ENCODE measurements at regions not wholly inside any gene's neighbourhood (a gene's known extent, or its start where the extent isn't known, plus 50 kb on each side); places are given as distances from the start of the nearest gene placed in this dataset.

DNA sequence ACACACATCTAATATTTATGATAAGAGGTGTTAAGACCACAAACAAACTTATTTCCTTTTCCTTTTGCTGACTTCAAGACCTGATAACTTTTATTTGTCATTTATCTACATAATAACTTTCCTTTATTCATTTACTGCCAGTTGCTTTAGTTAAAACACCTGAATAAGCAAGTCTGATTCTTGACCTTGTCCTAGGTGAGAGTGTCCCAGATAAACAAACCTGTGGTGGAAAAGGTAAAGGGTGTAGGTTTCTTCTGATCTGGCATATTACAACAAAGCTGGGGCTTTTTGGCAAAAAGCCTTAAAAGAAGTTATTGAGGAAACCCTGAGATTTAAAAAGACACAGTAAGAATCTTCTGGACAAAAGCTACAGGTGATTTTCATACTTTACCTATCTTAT lies 191.5 kb downstream of the ZBBX start:
- no peak for DNase-seq

DNA sequence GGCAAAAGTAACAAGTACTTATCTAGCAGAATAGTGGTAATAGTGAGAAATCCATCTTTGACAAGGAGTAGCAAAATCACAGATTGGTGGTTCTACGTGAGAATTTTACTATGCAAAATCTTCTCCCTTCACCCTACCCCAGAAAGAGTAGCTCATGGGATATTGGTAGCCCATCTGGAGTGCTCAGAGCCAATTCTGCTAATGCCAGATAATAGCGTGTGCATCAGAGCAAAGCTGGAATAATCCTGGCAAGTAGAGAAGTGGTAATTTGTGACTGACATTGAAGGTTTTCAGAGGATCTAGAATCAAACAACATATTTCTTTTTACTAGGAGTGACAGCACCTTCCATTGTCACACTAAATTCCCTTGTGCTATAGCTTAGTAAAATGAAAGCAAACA lies 192.9 kb downstream of the ZBBX start:
- no peak for DNase-seq

DNA sequence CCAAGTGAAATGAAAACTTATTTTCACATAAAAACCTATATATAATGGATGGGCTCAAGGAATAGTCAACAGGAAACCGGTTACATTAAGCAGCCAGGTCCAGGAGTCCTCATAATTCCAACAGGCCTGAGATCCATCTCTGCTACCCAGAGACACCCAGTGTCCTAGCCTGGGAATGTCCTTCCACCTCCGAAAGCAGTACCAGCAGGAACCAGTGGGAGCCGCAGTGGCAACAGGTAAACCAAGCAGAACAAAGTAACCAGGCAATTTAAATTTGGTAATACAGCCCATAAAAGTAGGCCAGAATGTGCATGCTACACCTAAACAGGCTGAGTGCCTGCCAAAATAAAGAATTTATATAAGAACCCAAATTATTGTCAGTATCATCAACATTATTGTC lies 195.6 kb downstream of the ZBBX start:
- no peak for DNase-seq

DNA sequence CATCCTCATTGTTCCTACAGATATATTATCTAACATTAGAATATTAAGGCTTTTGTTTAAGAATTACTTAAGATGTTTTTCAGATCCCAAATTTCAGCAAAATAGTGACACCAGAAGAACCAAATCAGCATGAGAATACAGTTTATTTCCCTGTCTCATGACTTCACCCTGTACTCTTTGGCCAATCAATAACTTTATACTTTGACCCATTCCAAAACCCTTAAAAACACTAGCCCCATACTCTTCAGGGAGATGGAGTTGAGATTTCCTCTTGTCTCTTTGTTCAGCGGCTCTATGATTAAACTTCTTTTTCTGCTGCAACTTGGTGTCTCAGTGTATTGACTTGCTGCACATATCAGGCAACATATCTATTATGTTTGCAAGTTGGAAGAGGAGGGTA lies 207.7 kb downstream of the ZBBX start:
- DNase-seq = no peak

DNA sequence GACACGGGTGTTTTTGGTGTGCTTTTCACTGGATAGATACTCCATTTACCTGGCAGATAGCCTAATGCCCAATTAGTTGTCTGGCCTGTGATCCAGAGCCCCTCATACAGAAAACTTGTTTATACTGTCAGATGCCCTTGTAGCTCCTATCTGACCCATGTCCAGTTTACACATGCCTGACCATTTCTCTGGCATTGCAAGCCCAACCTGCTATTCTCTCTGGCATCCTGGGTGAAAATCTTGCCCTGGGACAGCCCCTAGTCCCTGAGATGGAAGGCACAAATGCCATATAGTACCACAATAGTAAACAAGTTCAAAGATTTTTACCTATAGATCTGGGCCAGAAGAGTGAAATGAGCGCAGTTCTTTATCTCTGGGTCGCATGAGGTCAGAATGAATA lies 212.6 kb downstream of the ZBBX start:
- no peak for DNase-seq

DNA sequence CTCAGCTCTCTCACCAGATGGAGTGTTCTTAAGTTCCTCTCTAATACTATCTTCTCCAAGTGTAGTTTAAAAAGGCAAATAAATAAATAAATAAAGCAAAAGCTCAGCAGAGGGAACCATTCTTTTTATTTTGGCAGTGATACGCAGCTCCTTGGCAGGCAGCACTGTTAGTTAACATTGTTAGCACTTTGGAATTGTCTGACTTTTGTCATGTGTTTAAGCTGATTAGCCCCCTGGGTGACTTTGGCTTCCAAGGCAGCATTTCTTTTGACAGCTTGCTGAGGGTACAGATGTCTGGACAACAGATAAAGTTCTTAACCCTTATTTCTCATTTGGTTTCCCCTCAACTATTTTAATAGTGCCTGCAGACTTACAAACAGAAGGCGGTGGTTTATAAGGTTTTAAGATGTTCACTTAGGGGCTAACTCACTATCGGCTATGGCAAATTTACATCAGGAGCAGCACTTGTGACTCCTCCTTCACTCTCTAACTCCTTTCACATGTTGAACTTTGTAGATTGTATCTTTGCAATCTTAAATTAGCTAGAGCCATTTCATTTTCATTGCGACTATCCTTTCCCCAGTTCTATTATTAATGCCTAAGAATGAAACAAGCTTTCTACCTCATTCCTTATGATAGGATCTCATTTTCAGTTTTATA lies 213.4 kb downstream of the ZBBX start:
- DNase-seq = peak; percentile 77

DNA sequence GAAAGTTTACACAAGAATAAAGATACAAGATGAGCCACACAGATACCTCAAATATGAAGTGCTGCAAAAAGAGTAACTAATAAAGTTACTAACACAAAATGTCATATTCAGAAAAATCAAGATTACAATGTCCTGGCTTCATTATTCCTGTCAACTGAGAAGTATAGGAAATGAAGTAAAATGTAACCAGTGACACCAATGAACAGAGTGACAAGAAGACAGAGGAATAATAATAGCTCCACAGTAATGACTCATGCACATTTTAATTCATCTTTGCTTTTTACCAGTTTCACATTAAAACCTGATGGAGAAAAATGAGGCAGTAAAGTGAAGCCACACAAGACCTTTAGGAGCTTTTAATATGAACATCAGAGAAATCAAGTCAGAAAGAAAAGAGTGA lies 214.1 kb downstream of the ZBBX start:
- no peak for DNase-seq

DNA sequence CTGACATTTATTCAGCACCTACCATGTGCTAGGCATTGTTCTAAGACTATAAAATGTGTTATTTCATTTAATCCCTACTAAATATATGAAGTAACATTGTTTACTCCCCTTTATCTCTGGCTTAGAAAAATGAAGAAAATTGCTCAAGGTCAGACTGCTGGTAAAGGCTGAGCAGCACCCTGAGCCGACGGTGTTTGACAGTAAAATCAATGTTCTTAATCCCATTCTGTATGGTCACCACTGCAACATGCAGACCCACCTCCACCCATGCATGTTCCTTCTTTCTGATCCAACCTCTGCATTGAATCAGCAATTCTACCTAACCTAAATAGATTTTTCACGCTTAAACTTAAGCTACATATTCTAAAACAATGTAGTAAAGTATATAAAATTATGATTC lies 216.5 kb downstream of the ZBBX start:
- no peak for DNase-seq

DNA sequence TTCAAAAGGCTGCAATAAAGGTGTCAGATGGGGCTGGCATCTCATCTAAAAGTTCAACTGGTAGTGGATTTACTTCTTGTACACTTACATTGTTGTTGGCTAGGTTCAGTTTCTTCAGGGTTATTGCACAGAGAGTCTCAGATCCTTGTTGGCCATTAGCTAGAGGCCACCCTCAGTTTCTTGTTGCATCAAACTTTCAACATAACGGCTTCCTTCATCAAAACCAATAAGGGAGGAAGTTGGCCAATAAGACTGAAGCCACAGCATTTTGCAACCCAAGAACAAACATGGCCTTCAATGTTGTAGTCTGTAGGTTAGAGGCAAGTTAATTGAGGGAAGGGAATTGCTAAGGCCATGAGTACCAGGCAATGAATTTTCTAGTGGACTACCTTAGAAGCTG lies 218.0 kb downstream of the ZBBX start:
- no peak for DNase-seq

DNA sequence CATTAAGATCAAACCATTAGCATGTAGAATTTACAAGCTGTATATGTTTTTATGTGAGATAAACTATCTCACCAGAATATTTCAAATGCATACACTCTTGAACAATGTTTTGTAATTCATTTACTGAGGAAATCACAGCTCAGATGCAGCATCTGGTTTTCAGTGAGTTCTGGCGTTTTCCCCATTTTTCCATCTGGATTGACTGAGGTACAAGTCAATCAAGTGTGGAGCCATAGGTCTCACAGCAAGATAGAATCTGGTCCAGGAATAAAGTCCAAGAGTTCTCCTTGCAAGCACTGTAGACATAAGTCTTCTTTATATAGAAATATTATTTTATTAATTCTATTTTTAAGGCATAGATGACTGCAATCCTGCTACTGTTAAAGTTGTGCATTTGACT lies 219.3 kb downstream of the ZBBX start:
- DNase-seq = peak; percentile 46

DNA sequence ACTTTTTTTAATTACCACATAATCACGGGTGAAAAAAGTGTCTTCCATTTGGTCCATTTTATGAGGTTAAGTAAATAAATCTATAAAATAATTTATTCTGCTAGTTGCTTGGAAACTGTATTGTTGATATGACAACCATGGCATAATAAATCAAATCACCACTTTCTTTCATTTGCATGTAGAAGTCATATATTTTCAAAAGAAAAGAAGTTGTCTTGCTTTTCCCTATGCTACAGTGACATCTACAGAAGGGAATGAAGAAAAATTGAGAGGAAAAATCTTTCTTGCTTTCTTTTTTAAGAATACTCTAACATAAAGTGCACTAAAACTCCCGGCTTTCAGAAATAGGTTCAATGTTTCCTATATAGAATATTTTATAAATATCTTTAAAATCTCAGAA lies 228.5 kb downstream of the ZBBX start:
- DNase-seq = no peak

DNA sequence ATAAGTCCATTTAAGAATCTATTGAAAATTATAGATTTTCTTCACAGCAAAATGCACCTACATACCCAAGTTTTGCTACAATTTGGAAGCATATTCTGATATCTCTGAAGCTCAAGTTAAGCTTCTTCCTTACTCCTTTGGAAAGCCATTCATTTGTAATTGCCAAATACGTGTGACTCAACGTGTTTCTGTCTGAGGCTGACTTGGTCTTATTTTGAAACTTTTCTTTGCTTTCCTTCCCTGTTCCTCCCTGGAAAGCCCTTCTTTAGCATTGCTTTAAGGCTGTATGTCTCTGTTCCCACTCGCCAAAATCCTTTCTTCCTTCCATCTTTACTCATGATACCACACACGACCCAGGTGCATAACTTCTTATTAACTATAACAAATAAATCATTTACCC lies 232.0 kb downstream of the ZBBX start:
- DNase-seq = no peak

DNA sequence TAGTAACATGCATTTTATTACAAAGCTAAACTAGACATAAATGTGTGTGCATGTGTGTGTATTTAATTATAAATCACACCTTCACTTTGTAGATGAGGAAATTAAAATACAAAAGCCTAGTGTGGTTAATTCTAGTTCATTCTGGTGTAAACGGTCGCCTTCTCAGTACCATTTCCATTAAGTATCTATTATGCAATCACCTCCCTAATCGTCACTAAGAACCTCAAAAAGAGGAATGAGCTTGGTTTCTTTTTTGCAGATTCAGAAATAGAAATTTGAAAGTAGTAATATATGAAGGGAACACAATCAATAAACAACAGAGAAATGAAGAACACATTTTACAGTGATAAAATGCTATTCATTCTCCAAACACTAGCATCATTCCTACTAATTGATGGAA lies 233.2 kb downstream of the ZBBX start:
- no peak for DNase-seq

DNA sequence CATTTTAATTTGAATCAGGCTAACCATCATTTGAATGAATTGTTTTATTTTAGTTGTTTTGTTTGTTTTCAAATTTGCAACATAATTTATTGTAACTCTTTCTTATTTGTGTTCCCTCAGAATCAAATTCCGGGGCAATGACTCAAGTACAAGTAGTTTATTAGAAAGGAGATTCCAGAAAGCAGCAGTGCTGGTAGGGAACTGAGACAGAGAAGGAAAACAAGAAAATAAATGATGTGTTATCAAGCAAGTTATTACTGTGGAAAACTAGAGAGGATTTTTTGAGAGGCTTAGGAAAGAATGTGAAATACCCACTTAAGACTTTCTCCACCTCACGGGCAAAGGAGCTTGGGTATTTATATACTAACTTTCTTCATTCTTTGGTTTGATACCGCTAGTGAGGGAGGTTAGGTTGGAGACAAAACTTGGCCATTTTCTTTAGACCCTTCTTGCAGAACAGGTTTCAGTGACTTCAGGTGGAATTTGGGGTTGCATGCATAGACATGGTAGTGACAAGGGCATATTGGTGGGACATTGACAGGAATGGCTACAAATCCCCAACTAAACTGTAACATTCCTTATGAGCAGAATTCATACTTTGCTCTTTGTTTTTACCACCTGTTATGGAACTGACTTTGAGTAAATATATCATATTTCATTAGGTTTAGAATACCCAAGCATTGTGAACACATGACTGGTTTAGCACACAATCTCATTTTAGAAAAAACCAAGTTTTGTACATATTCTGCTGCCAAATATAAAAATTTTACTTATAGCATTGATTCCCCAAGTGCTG lies 254.3 kb downstream of the ZBBX start:
- DNase-seq = no peak

DNA sequence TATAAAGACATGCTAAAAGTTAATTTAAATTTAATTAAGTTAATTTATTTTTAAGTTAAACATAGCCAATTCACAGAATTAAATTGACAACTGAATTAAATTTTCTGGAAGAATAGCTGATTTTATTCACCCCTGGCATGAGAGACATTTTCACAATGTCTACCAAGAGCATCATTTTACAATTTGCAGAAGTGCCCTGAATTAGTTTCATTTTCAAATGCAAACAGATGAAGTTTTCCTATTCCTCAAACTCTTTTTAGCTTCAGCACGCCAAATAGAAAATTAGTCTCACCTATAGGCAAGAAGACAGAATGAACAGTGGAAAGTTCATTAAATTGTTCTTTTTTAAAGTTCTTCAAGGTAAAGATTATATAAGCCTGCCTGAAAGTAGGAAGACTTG lies 259.3 kb downstream of the ZBBX start:
- no peak for DNase-seq

DNA sequence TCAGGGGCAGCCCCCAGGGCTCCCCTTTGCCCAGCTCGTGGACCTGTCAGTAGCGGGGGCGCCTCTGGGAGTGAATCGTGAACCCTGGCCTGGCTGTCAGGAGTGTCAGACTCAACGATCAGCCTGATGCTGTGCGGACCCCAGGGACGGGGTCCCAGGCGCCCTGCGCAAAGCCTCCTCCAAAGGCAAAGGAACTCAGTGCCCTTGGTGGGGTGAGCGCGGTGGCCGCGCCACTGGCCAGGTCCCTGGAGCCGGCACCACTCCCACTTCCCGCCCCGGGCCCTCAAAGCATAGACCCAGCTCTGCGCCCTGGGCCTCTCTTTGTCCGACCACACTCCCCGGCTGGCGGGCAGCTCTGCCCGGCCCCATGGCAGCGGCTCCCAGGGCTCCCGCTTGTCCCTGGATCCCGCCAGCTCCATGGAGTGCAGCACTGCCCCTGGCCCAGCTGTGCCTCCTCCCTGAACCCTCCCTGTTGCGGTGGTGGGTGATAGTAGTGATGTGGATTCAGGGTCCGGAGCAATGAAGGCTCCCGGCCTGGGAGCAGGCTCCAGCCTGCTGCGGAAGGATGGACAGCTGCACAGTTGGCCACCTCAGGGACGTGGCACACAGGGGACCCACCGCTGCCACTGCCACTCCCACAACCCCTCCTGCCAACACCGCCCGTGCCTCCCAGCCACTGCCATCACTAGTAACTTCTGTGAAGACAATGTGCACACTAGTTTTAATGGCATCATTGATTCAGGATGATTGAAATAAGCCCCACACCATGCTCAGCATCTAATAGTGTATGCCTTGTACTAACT lies 263.8 kb downstream of the ZBBX start:
- no peak for DNase-seq

DNA sequence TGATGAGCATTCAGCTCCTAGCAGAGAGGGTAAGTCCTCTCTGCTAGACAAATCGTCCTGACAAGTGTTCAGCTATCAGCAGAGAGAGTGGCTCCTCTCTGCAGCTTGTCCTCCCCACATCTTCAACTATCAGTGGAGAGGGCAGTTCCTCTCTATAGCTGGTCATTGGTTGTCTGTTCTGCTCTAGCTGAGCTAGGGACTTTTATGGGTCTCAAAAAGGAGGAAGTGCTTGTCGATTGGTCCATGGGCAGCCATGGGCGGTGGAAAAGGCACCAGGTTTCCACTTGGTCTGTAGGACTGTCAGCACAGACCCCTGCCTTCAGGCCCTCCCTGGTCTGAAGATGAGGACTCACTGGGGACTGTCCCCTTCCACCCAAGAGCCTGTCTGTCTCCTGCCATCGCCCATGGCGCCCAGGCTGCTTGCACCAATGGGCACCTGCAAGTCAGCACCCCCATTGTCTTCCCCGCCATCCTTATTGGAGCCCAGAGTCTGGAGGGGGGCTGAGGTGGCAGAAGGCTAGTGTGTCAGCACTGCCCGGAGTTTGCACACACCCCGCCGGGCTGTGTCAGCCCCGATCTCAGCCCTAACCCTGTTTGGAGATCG lies 264.7 kb downstream of the ZBBX start:
- DNase-seq = no peak

DNA sequence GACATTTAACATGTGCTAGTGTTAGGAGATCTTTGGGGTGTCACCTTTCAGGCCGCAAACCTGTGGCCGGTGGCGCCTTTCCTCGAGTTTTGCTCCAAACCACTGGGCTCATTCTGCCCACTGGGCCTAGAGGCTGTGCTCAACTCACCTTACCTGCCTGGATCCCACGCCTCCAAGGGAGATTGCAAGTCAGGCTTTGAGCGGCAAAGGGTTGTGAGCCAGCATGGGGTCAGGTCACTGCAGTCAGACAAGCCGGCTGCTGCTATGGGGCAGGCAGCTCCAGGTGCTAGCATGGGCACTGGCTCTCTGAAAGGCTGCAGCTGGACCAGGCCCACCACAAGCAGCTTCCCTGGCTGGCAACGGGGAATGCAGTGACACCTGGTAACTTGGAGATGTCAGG lies 265.5 kb downstream of the ZBBX start:
- DNase-seq = no peak

DNA sequence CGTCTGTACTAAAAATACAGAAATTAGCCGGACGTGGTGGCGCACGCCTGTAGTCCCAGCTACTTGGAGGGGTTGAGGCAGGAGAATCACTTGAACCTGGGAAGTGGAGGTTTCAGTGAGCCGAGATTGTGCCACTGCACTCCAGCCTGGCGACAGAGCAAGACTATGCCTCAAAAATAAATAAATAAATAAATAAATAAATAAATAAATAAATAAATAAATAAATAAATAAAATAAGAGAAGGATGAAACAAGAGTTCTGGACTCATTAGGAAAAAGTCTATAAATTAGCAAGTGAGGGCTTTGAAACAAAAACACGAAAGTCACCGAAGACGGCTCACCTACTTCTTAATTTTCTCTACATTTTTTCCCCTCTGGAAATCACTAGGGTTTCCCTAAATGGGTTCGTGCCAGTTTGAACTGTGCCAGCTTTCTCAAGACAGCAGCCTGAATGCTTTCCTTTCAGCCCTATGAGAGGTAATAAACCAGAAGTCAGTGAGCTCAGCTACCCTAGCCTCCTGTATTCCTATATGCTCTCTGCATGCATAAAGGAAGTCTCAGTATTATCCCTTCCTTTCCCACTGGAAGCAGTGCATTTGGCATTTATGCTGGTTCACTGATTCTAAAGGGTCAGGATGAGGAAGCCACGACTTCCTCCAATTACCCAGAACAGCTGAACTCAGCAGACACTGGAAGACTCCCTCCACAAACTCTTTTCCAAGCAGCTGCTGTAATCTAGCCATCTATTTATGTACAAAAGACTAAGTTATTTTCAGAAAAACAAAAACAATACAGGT lies 266.9 kb downstream of the ZBBX start:
- DNase-seq = no peak

DNA sequence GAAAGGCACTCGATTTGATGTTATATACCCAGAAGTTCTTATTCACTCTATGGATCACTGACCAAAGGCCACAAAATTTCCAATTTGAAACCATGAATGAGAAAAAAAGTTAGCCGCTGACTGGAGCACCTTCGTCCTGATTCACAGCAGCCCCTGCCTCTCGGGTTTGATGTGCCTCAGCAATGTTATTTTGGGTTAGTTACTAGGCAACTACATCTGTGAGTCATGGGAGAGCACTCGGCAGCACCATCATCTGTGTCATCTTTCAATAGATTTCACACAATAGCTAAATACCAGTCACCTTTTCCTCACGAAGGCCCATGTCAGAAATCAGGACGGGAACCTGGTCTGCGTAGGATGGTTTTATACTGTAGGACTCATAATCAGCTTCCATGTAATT lies 269.2 kb downstream of the ZBBX start:
- DNase-seq = no peak

DNA sequence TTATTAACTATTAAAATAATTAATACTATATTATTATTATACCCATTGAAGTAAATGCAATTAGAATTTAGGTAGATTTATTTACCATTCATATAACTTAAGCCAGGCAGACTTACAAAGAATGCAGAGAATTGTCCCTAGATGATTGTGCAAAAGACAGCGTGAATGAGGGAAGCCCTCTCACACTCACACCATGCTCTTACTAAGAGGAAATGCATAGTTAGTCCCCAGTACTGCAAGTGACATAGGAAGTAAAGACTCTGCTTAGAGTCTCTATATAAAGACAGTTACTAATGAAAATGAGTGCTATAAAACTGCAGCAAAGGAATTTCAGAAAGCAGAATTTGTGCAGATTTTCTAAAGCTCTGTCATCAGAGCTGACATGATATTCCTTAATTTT lies 270.4 kb downstream of the ZBBX start:
- DNase-seq = no peak

DNA sequence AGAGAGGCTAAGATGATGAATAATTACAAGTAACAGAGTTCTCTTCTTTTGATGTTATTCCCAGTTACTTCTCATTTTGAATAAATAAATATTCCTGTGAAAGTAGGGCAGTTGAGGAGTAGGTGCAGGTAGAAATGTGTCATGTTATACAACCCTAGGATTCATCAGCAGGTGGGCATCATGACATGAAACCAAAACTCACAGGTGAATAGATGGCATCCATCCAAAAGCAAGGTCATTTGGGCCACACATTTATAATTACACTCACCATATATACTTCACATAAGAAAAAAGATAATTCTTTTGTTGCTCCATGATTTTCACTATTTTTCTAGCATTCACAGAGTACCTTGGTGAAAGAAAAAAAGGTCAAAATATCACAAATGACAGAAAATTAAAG lies 273.6 kb downstream of the ZBBX start:
- no peak for DNase-seq

DNA sequence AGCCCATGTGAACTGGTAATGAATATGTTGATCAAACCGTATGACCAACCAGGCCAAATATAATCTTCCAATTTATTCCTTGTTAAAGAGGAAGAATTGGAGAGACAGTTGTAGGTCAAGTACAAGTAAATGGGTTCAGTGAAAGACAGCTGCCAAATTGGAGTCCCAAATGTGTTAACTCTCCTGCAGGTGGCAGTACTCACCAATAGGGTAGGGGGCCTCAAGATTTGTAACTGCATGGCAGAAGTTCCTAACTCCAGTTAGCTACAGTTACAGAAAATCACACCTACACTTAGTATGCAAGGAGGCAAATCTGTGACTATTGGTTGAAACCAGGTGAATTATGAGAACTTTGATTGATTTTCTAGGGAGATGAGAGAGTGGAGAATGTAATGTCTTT lies 278.0 kb downstream of the ZBBX start:
- DNase-seq = no peak
